ENCODE measurements at regions not wholly inside any gene's neighbourhood (a gene's known extent, or its start where the extent isn't known, plus 50 kb on each side); places are given as distances from the start of the nearest gene placed in this dataset.
A peak's percentile ranks its signal among the peaks of the same experiment; 100 is the strongest.

- WGBS: 83% methylated on average over 5 of the region's 5 CpGs
- no peaks in the 10 kb centered on the region for H3K9me3 ChIP-seq (ENCODE audit: control insufficient read depth, low read length)
- intact Hi-C loops (cut with DNase I): no loop called here
- H3K4me1 ChIP-seq (ENCODE audit: control insufficient read depth, insufficient read depth, low read length): peaks cover 1% of the 10 kb centered on the region
- H3K4me3 ChIP-seq (ENCODE audit: low read length): no peak overlapping the region
- no peaks in the 10 kb centered on the region for H3K27me3 ChIP-seq (ENCODE audit: control insufficient read depth, insufficient read depth)
- DNase-seq (no peak), ATAC-seq (no peak)
- H3K27ac ChIP-seq (ENCODE audit: low read length): no peak overlapping the region
Observed at GRCh38 chr13:99027661-99028425, 50.0 kb upstream of the DOCK9 start.

- Histone ChIP-seq H3K4me1 (ENCODE audit: control insufficient read depth, insufficient read depth, low read length) (peaks cover 3% of the 10 kb centered on the region), H3K27ac (ENCODE audit: low read length) (no peak overlapping the region), H3K9me3 (ENCODE audit: control insufficient read depth, low read length) (no peaks in the 10 kb centered on the region), H3K4me3 (ENCODE audit: low read length) (no peak overlapping the region), H3K27me3 (ENCODE audit: control insufficient read depth, insufficient read depth) (no peaks in the 10 kb centered on the region)
- intact Hi-C loops (cut with DNase I): no loop called here
- ATAC-seq: no peak
- DNase-seq: no peak
Observed at GRCh38 chr13:99028890-99029289, 51.0 kb upstream of the DOCK9 start.

GRCh38 chr13:99029576-99029975, 51.7 kb upstream of the DOCK9 start:
- Histone ChIP-seq H3K4me1 (ENCODE audit: control insufficient read depth, insufficient read depth, low read length) (peaks cover 3% of the 10 kb centered on the region), H3K27ac (ENCODE audit: low read length) (no peak overlapping the region), H3K4me3 (ENCODE audit: low read length) (no peak overlapping the region), H3K27me3 (ENCODE audit: control insufficient read depth, insufficient read depth) (no peaks in the 10 kb centered on the region), H3K9me3 (ENCODE audit: control insufficient read depth, low read length) (no peaks in the 10 kb centered on the region)
- ATAC-seq: no peak
- DNase-seq: no peak
- intact Hi-C loops (cut with DNase I): no loop called here

GRCh38 chr13:99030326-99030725, 52.5 kb upstream of the DOCK9 start:
- Histone ChIP-seq H3K4me3 (ENCODE audit: low read length) (no peak overlapping the region), H3K4me1 (ENCODE audit: control insufficient read depth, insufficient read depth, low read length) (peaks cover 3% of the 10 kb centered on the region), H3K27ac (ENCODE audit: low read length) (no peak overlapping the region), H3K9me3 (ENCODE audit: control insufficient read depth, low read length) (no peaks in the 10 kb centered on the region), H3K27me3 (ENCODE audit: control insufficient read depth, insufficient read depth) (no peaks in the 10 kb centered on the region)
- ATAC-seq (no peak), DNase-seq (no peak)
- intact Hi-C loops (cut with DNase I): loop anchor here in 3 of 4 donors (5.0 to 10.0 kb wide), 4 partner anchors 66 to 188 kb away; no protein-coding TSS in a partner anchor

- ATAC-seq (no peak), DNase-seq (no peak)
- intact Hi-C loops (cut with DNase I): loop anchor here in 3 of 4 donors (5.0 to 10.0 kb wide), 4 partner anchors 67 to 190 kb away; no protein-coding TSS in a partner anchor
- no peak overlapping the region for H3K4me3 ChIP-seq (ENCODE audit: low read length)
- H3K27ac ChIP-seq (ENCODE audit: low read length): no peak overlapping the region
- no peaks in the 10 kb centered on the region for H3K27me3 ChIP-seq (ENCODE audit: control insufficient read depth, insufficient read depth)
- H3K4me1 ChIP-seq (ENCODE audit: control insufficient read depth, insufficient read depth, low read length): peaks cover 3% of the 10 kb centered on the region
- no peaks in the 10 kb centered on the region for H3K9me3 ChIP-seq (ENCODE audit: control insufficient read depth, low read length)
- WGBS: 99% methylated on average over 2 of the region's 2 CpGs
Observed at GRCh38 chr13:99031832-99032231, 54.0 kb upstream of the DOCK9 start.

- DNase-seq: no peak
- H3K27ac ChIP-seq (ENCODE audit: low read length): no peak overlapping the region
- peaks cover 3% of the 10 kb centered on the region for H3K4me1 ChIP-seq (ENCODE audit: control insufficient read depth, insufficient read depth, low read length)
- no peak overlapping the region for H3K4me3 ChIP-seq (ENCODE audit: low read length)
- no peaks in the 10 kb centered on the region for H3K27me3 ChIP-seq (ENCODE audit: control insufficient read depth, insufficient read depth)
- peak; percentile 77 to 79 for ATAC-seq
- no peaks in the 10 kb centered on the region for H3K9me3 ChIP-seq (ENCODE audit: control insufficient read depth, low read length)
- intact Hi-C loops (cut with DNase I): loop anchor here in 3 of 4 donors (5.0 to 10.0 kb wide), 4 partner anchors 69 to 192 kb away; no protein-coding TSS in a partner anchor
Observed at GRCh38 chr13:99033814-99034213, 56.0 kb upstream of the DOCK9 start.

GRCh38 chr13:99034333-99035085, 56.6 kb upstream of the DOCK9 start:
- intact Hi-C loops (cut with DNase I): loop anchor here in 3 of 4 donors (5.0 to 10.0 kb wide), 5 partner anchors 70 to 192 kb away; no protein-coding TSS in a partner anchor
- ATAC-seq: no peak
- no peaks in the 10 kb centered on the region for H3K27me3 ChIP-seq (ENCODE audit: control insufficient read depth, insufficient read depth)
- peaks cover 3% of the 10 kb centered on the region for H3K4me1 ChIP-seq (ENCODE audit: control insufficient read depth, insufficient read depth, low read length)
- no peak overlapping the region for H3K4me3 ChIP-seq (ENCODE audit: low read length)
- WGBS: 84% methylated on average over 5 of the region's 5 CpGs
- H3K9me3 ChIP-seq (ENCODE audit: control insufficient read depth, low read length): no peaks in the 10 kb centered on the region
- no peak overlapping the region for H3K27ac ChIP-seq (ENCODE audit: low read length)
- no peak for DNase-seq

- ATAC-seq (no peak), DNase-seq (no peak)
- H3K27me3 ChIP-seq (ENCODE audit: control insufficient read depth, insufficient read depth): no peaks in the 10 kb centered on the region
- intact Hi-C loops (cut with DNase I): loop anchor here in 3 of 4 donors (5.0 to 10.0 kb wide), 4 partner anchors 71 to 181 kb away; no protein-coding TSS in a partner anchor
- H3K4me3 ChIP-seq (ENCODE audit: low read length): no peak overlapping the region
- H3K9me3 ChIP-seq (ENCODE audit: control insufficient read depth, low read length): no peaks in the 10 kb centered on the region
- H3K4me1 ChIP-seq (ENCODE audit: control insufficient read depth, insufficient read depth, low read length): peaks cover 3% of the 10 kb centered on the region
- H3K27ac ChIP-seq (ENCODE audit: low read length): no peak overlapping the region
- 98% methylated on average over 5 of the region's 5 CpGs for WGBS
Observed at GRCh38 chr13:99035715-99036114, 57.9 kb upstream of the DOCK9 start.

- WGBS: 97% methylated on average over 2 of the region's 2 CpGs
- Histone ChIP-seq H3K4me1 (ENCODE audit: control insufficient read depth, insufficient read depth, low read length) (peaks cover 3% of the 10 kb centered on the region), H3K27me3 (ENCODE audit: control insufficient read depth, insufficient read depth) (no peaks in the 10 kb centered on the region), H3K27ac (ENCODE audit: low read length) (no peak overlapping the region), H3K9me3 (ENCODE audit: control insufficient read depth, low read length) (no peaks in the 10 kb centered on the region), H3K4me3 (ENCODE audit: low read length) (no peak overlapping the region)
- DNase-seq: no peak
- intact Hi-C loops (cut with DNase I): loop anchor here in 3 of 4 donors (5.0 to 10.0 kb wide), 4 partner anchors 73 to 183 kb away; no protein-coding TSS in a partner anchor
- ATAC-seq: no peak
Observed at GRCh38 chr13:99037756-99038155, 59.9 kb upstream of the DOCK9 start.

- ATAC-seq (no peak), DNase-seq (no peak)
- no peaks in the 10 kb centered on the region for H3K4me1 ChIP-seq (ENCODE audit: control insufficient read depth, insufficient read depth, low read length)
- no peak overlapping the region for H3K4me3 ChIP-seq (ENCODE audit: low read length)
- no peaks in the 10 kb centered on the region for H3K9me3 ChIP-seq (ENCODE audit: control insufficient read depth, low read length)
- intact Hi-C loops (cut with DNase I): loop anchor here in 3 of 4 donors (5.0 to 10.0 kb wide), 4 partner anchors 75 to 185 kb away; no protein-coding TSS in a partner anchor
- WGBS: 97% methylated on average over 2 of the region's 2 CpGs
- H3K27me3 ChIP-seq (ENCODE audit: control insufficient read depth, insufficient read depth): no peaks in the 10 kb centered on the region
- H3K27ac ChIP-seq (ENCODE audit: low read length): no peak overlapping the region
Observed at GRCh38 chr13:99039718-99040280, 61.9 kb upstream of the DOCK9 start.

Data from right cardiac atrium (tissue), 5 donors.